IMR-90 (cell line): ENCODE measurements at regions not wholly inside any gene's neighbourhood (a gene's known extent, or its start where the extent isn't known, plus 50 kb on each side); places are given as distances from the start of the nearest gene placed in this dataset.

Experiments
- ATAC-seq: fragments of 200-7000 bp; cut with Tn5 transposase; 2 replicates; pipeline ENCODE4 v1.9.1; 2020; ENCODE audit warnings: low read depth, mild to moderate bottlenecking, moderate library complexity
- BruUV-seq: library from RNA; stranded (reverse); fragments of 400-500 nt; replicated peaks from 2 replicates; lab custom pipeline; 2021; lab: Mats Ljungman, UMichigan
- CTCF ChIA-PET: fragments of 300-600 bp; formaldehyde crosslinking; extraction: SDS; loops from one replicate; lab custom pipeline; 2021; ENCODE audit warnings: antibody characterized with exemption; lab: Yijun Ruan, JAX
- POLR2A ChIA-PET: fragments of 300-600 bp; sonication (Branson Sonifier 250); formaldehyde crosslinking; loops from one replicate; lab custom pipeline; 2022; ENCODE audit warnings: antibody characterized with exemption; ENCODE audit not compliant: unreplicated experiment; lab: Charles Lee
- DNase-seq: peaks from one replicate; pipeline ENCODE4 v3.0.0; 2013
- H2AFZ ChIP-seq: replicated peaks from 2 replicates; pipeline ENCODE3; 2013; ENCODE audit warnings: low read length, mild to moderate bottlenecking; ENCODE audit not compliant: poor library complexity
- H2AK5ac ChIP-seq: 2 replicates; pipeline ENCODE4 v1.6.1; 2013; ENCODE audit warnings: low read depth, low read length, inconsistent platforms
- H2AK9ac ChIP-seq: replicated peaks from 2 replicates; pipeline ENCODE3; 2013; ENCODE audit warnings: mild to moderate bottlenecking, low read depth, low read length, moderate library complexity; ENCODE audit not compliant: poor library complexity
- H2BK120ac ChIP-seq: 2 replicates; pipeline ENCODE4 v1.6.1; 2013; ENCODE audit warnings: low read depth, low read length, inconsistent platforms
- H2BK15ac ChIP-seq: 3 replicates; pipeline ENCODE4 v1.6.1; 2013; ENCODE audit warnings: low read depth, low read length, inconsistent platforms
- H2BK20ac ChIP-seq: 2 replicates; pipeline ENCODE4 v1.6.1; 2013; ENCODE audit warnings: low read depth, mild to moderate bottlenecking, inconsistent platforms, low read length, moderate library complexity
- H2BK5ac ChIP-seq: 2 replicates; pipeline ENCODE4 v1.6.1; 2013; ENCODE audit warnings: mild to moderate bottlenecking, low read depth, low read length, inconsistent platforms; ENCODE audit not compliant: poor library complexity, severe bottlenecking
- H3K14ac ChIP-seq: replicated peaks from 2 replicates; pipeline ENCODE4 v1.6.1; 2013; ENCODE audit warnings: low read depth, low read length, inconsistent platforms
- H3K18ac ChIP-seq: 2 replicates; pipeline ENCODE4 v1.6.1; 2013; ENCODE audit warnings: low read depth, low read length, control low read depth
- H3K23ac ChIP-seq: 2 replicates; pipeline ENCODE4 v1.6.1; 2013; ENCODE audit warnings: low read depth, low read length, inconsistent platforms
- H3K27ac ChIP-seq: 2 replicates; pipeline ENCODE4 v1.5.1; 2013; ENCODE audit warnings: mild to moderate bottlenecking, control low read depth, low read length; ENCODE audit not compliant: insufficient read depth
- H3K27me3 ChIP-seq: 2 replicates; pipeline ENCODE4 v1.6.1; 2013; ENCODE audit warnings: low read length; ENCODE audit not compliant: control insufficient read depth, insufficient read depth
- H3K36me3 ChIP-seq: 2 replicates; pipeline ENCODE4 v1.6.1; 2013; ENCODE audit warnings: low read length, mixed read lengths; ENCODE audit not compliant: control insufficient read depth, insufficient read depth
- H3K4ac ChIP-seq: 2 replicates; pipeline ENCODE4 v1.6.1; 2013; ENCODE audit warnings: low read depth, low read length, inconsistent platforms
- H3K4me1 ChIP-seq: 2 replicates; pipeline ENCODE4 v1.6.1; 2013; ENCODE audit warnings: low read length, mixed read lengths; ENCODE audit not compliant: control insufficient read depth, insufficient read depth
- H3K4me2 ChIP-seq: 2 replicates; pipeline ENCODE4 v1.6.1; 2013; ENCODE audit warnings: low read depth, mild to moderate bottlenecking, control low read depth, low read length, moderate library complexity
- H3K4me3 ChIP-seq: 2 replicates; pipeline ENCODE4 v1.5.1; 2013; ENCODE audit warnings: low read depth, mild to moderate bottlenecking, control low read depth, low read length, moderate library complexity; ENCODE audit not compliant: insufficient read depth
- H3K56ac ChIP-seq: 2 replicates; pipeline ENCODE4 v1.6.1; 2013; ENCODE audit warnings: low read length, inconsistent platforms; ENCODE audit not compliant: insufficient read depth; ENCODE audit errors: extremely low read depth
- H3K79me1 ChIP-seq, 2 experiments: 2 replicates each; pipeline ENCODE4 v1.6.1; 2013; ENCODE audit warnings: low read length in 2 of 2, inconsistent platforms in 1 of 2, low read depth in 1 of 2
- H3K9ac ChIP-seq: 2 replicates; pipeline ENCODE4 v1.6.1; 2013; ENCODE audit warnings: low read depth, low read length, control low read depth
- H3K9me1 ChIP-seq: 2 replicates; pipeline ENCODE4 v1.6.1; 2013; ENCODE audit warnings: low read length, inconsistent platforms; ENCODE audit not compliant: insufficient read depth
- H3K9me3 ChIP-seq: 2 replicates; pipeline ENCODE4 v1.6.1; 2013; ENCODE audit warnings: low read length; ENCODE audit not compliant: control insufficient read depth, insufficient read depth
- H4K20me1 ChIP-seq: 2 replicates; pipeline ENCODE4 v1.6.1; 2013; ENCODE audit warnings: low read length, inconsistent platforms; ENCODE audit not compliant: insufficient read depth
- H4K5ac ChIP-seq: 2 replicates; pipeline ENCODE4 v1.6.1; 2013; ENCODE audit warnings: mild to moderate bottlenecking, low read depth, low read length, control low read depth
- H4K8ac ChIP-seq, 2 experiments: 2 replicates each; pipeline ENCODE4 v1.6.1; 2013; ENCODE audit warnings: low read depth in 2 of 2, low read length in 2 of 2, control low read depth in 1 of 2, inconsistent platforms in 1 of 2
- H4K91ac ChIP-seq: 2 replicates; pipeline ENCODE4 v1.6.1; 2013; ENCODE audit warnings: low read depth, low read length, inconsistent platforms; ENCODE audit not compliant: insufficient read depth
- BHLHE40 ChIP-seq: fragments of 150-350 bp; IDR thresholded peaks from 2 replicates; pipeline ENCODE4 v1.6.1; 2016; ENCODE audit warnings: mild to moderate bottlenecking, low read depth, low read length
- CEBPB ChIP-seq: IDR thresholded peaks from 2 replicates; pipeline ENCODE4 v1.6.1; 2012; ENCODE audit warnings: low read depth, low read length, improper control_type of control experiment
- CHD1 ChIP-seq: IDR thresholded peaks from 2 replicates; pipeline ENCODE4 v1.6.1; 2012; ENCODE audit warnings: low read depth, low read length, improper control_type of control experiment
- FOS ChIP-seq: fragments of 150-350 bp; IDR thresholded peaks from 2 replicates; pipeline ENCODE4 v1.6.1; 2016; ENCODE audit warnings: low read depth, low read length
- MAFK ChIP-seq: IDR thresholded peaks from 2 replicates; pipeline ENCODE4 v1.6.1; 2012; ENCODE audit warnings: low read depth, low read length, improper control_type of control experiment
- MAZ ChIP-seq: IDR thresholded peaks from 2 replicates; pipeline ENCODE4 v1.6.1; 2012; ENCODE audit warnings: low read depth, mild to moderate bottlenecking, low read length, improper control_type of control experiment, moderate library complexity, borderline replicate concordance
- MXI1 ChIP-seq: IDR thresholded peaks from 2 replicates; pipeline ENCODE4 v1.6.1; 2012; ENCODE audit warnings: low read depth, mild to moderate bottlenecking, low read length, moderate library complexity, borderline replicate concordance
- NFE2L2 ChIP-seq: fragments of 150-350 bp; IDR thresholded peaks from 2 replicates; pipeline ENCODE4 v1.6.1; 2016; ENCODE audit warnings: low read depth, mild to moderate bottlenecking, low read length
- POLR2A ChIP-seq: IDR thresholded peaks from 2 replicates; pipeline ENCODE4 v1.6.1; 2012; ENCODE audit warnings: mild to moderate bottlenecking, low read depth, low read length
- RAD21 ChIP-seq: IDR thresholded peaks from 2 replicates; pipeline ENCODE4 v1.6.1; 2012; ENCODE audit warnings: low read length, improper control_type of control experiment
- RCOR1 ChIP-seq: IDR thresholded peaks from 2 replicates; pipeline ENCODE4 v1.6.1; 2012; ENCODE audit warnings: mild to moderate bottlenecking, low read length, improper control_type of control experiment; ENCODE audit not compliant: insufficient replicate concordance
- RFX5 ChIP-seq: IDR thresholded peaks from 2 replicates; pipeline ENCODE4 v1.8.0; 2012; ENCODE audit warnings: low read depth, mild to moderate bottlenecking, low read length, moderate library complexity
- SMC3 ChIP-seq: fragments of 150-350 bp; IDR thresholded peaks from 2 replicates; pipeline ENCODE4 v1.6.1; 2016; ENCODE audit warnings: low read depth, mild to moderate bottlenecking, antibody characterized with exemption, low read length, moderate library complexity
- WGBS, 2 experiments: methylation state at CpG; one replicate each; pipeline versions ENCODE4 v1.1.5 to v1.1.7; 2013; ENCODE audit warnings: missing lambda C conversion rate in 2 of 2; ENCODE audit not compliant: insufficient read length in 1 of 2; ENCODE audit errors: extremely low coverage in 2 of 2; 5-methylcytosine and 5-hydroxymethylcytosine counted together
- dilution Hi-C: fragments of 300-500 bp; cut with HindIII; formaldehyde crosslinking; loops from one replicate; pipeline ENCODE4 v1.14.3; 2018; ENCODE audit warnings: low sequenced_read_pairs; ENCODE audit not compliant: unreplicated experiment
- in situ Hi-C: fragments of 300-500 bp; cut with MboI; formaldehyde crosslinking; loops from 3 replicates; pipeline ENCODE4 v1.14.3; 2019; ENCODE audit warnings: low sequenced_read_pairs, inconsistent platforms, mixed read lengths
- intact Hi-C: fragments of 100-400 bp; cut with micrococcal nuclease; formaldehyde crosslinking; loops from 2 replicates; pipeline ENCODE4 v1.10.0; 2022
- TF ChIP-seq, protein P1 (sequence below): fragments of 150-350 bp; IDR thresholded peaks from 2 replicates; pipeline ENCODE4 v1.6.1; 2016; ENCODE audit warnings: low read depth, mild to moderate bottlenecking, low read length, moderate library complexity, borderline replicate concordance
- TF ChIP-seq, protein P2 (sequence below): fragments of 150-350 bp; IDR thresholded peaks from 2 replicates; pipeline ENCODE4 v1.6.1; 2017; ENCODE audit warnings: mild to moderate bottlenecking, antibody characterized with exemption, low read length, low read depth

DNA sequence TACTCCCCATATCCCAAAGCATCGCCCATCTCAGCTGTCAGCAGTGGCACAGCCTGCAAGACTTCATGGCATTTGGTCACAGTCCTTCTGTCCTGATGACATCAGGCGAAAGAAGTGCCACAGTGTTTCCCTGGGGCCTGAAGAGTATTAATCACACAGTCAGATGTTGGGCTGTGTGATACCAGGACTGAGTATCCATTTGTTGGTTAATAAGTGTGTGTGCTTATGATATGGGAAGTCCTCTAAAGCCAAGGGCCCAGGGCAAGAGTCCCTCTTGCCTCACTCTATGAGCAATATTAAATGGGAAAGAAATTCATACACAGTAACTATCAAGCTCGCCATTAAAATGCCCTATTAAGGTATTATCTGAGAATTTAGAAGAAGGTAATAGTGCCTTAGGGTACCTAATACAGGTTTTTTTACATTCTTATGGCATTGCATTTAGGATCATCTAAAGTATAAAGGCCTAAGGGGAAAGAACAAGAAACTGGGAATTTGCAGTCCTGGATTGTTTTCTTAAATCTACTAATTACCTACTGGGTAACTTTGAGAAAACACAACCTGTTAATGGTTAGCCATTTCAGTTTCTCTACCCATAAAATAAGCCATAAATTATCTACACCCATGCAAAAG lies 204.1 kb upstream of the PREP start:
- Histone ChIP-seq H2AK9ac (no peak overlapping the region), H2AFZ (no peak overlapping the region), H4K5ac (peak overlapping the region; percentile 16; the same call in 1 of the 2 replicates), H2BK15ac (peak overlapping the region; percentile 75; the same call in 2 of the 3 replicates), H3K4me2 (no peak overlapping the region), H3K14ac (peak overlapping the region; percentile 92), H3K27ac (no peak overlapping the region), H3K79me1 (peaks cover 0 to 9% of the 10 kb centered on the region in 2 experiments; a peak in 1 of 4 replicates), H2BK120ac (peak overlapping the region; percentile 100), H3K23ac (peak overlapping the region; percentile 93), H4K91ac (peak overlapping the region; percentile 96), H3K9me1 (peaks cover 12% of the 10 kb centered on the region), H3K36me3 (no peaks in the 10 kb centered on the region), H4K20me1 (no peaks in the 10 kb centered on the region), H3K9ac (no peak overlapping the region), H3K4me1 (peaks cover 20% of the 10 kb centered on the region), H3K18ac (peak overlapping the region; percentile 44; the same call in 1 of the 2 replicates), H3K4ac (peak overlapping the region; percentile 98), H3K56ac (no peak overlapping the region), H2BK20ac (peak overlapping the region; percentile 97), H4K8ac (peak overlapping the region; percentile 80 to 92; a peak in 2 of 4 replicates), H3K4me3 (no peak overlapping the region), H2BK5ac (peak overlapping the region; percentile 100), H3K9me3 (no peaks in the 10 kb centered on the region), H3K27me3 (no peaks in the 10 kb centered on the region), H2AK5ac (peak overlapping the region; percentile 93)
- ChIA-PET POLR2A (no interaction called here), CTCF (no interaction called here)
- no TSS peak for BruUV-seq
- intact Hi-C loops: loop anchor here (5.0 to 10.0 kb wide), 2 partner anchors 120 to 698 kb away; no protein-coding TSS in a partner anchor
- in situ Hi-C loops: loop anchor here (10.0 kb wide), 1 partner anchor 388 kb away; no protein-coding TSS in a partner anchor
- no peak for DNase-seq
- ATAC-seq: no peak
- dilution Hi-C loops: no loop called here
- 100% methylated on average over 1 of the region's 3 CpGs; no CpG with 5 or more reads in 1 of the 2 experiments for WGBS, 2 experiments
- TF ChIP-seq NFE2L2 (no peak), RFX5 (no peak), SMC3 (no peak), MAFK (no peak), CEBPB (no peak), MAZ (no peak), BHLHE40 (no peak), RCOR1 (no peak), RAD21 (no peak), CHD1 (no peak), POLR2A (no peak), FOS (no peak), MXI1 (no peak)
- TF ChIP-seq, protein P1, sequence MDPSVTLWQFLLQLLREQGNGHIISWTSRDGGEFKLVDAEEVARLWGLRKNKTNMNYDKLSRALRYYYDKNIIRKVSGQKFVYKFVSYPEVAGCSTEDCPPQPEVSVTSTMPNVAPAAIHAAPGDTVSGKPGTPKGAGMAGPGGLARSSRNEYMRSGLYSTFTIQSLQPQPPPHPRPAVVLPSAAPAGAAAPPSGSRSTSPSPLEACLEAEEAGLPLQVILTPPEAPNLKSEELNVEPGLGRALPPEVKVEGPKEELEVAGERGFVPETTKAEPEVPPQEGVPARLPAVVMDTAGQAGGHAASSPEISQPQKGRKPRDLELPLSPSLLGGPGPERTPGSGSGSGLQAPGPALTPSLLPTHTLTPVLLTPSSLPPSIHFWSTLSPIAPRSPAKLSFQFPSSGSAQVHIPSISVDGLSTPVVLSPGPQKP: no peak
- TF ChIP-seq, protein P2, sequence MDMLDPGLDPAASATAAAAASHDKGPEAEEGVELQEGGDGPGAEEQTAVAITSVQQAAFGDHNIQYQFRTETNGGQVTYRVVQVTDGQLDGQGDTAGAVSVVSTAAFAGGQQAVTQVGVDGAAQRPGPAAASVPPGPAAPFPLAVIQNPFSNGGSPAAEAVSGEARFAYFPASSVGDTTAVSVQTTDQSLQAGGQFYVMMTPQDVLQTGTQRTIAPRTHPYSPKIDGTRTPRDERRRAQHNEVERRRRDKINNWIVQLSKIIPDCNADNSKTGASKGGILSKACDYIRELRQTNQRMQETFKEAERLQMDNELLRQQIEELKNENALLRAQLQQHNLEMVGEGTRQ: no peak
